ENCODE measurements at regions not wholly inside any gene's neighbourhood (a gene's known extent, or its start where the extent isn't known, plus 50 kb on each side); places are given as distances from the start of the nearest gene placed in this dataset.

GRCh38 chr3:11711876-11712275 lies 68.2 kb upstream of the VGLL4 start:
- no peak for FAIRE-seq
- no peak for TF ChIP-seq TAF1 (IDR thresholded peaks at IDR 0.05; ENCODE audit: low read depth, low read length)
- TF ChIP-seq GTF2F1 (IDR thresholded peaks at IDR 0.05; ENCODE audit: borderline replicate concordance, low read depth, low read length), result no peak
- TF ChIP-seq KDM5A (IDR thresholded peaks at IDR 0.05; ENCODE audit: low read length), result no peak
- TF ChIP-seq, protein P1, sequence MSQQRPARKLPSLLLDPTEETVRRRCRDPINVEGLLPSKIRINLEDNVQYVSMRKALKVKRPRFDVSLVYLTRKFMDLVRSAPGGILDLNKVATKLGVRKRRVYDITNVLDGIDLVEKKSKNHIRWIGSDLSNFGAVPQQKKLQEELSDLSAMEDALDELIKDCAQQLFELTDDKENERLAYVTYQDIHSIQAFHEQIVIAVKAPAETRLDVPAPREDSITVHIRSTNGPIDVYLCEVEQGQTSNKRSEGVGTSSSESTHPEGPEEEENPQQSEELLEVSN (IDR thresholded peaks at IDR 0.05), result no peak
- no peak for TF ChIP-seq GABPA (IDR thresholded peaks at IDR 0.05; ENCODE audit: borderline replicate concordance, insufficient read depth, low read length)
- TF ChIP-seq NANOG (IDR thresholded peaks at IDR 0.05; ENCODE audit: insufficient read depth, low read depth, low read length, poor library complexity, severe bottlenecking), result no peak
- TF ChIP-seq SIN3A (conservative IDR thresholded peaks at IDR 0.05 in 1 of 2, IDR thresholded peaks at IDR 0.05 in 1 of 2; ENCODE audit: low read depth in 1 of 2, low read length in 2 of 2), result no peak
- TF ChIP-seq TEAD4 (IDR thresholded peaks at IDR 0.05; ENCODE audit: low read depth, low read length), result no peak
- no peak for TF ChIP-seq SAP30 (IDR thresholded peaks at IDR 0.05; ENCODE audit: insufficient read depth, insufficient replicate concordance, low read length)
- TF ChIP-seq KDM4A (IDR thresholded peaks at IDR 0.05; ENCODE audit: low read depth, low read length, severe bottlenecking), result no peak
- no peak for TF ChIP-seq POU5F1 (IDR thresholded peaks at IDR 0.05; ENCODE audit: low read depth, low read length)
- no peak for TF ChIP-seq FOSL1 (IDR thresholded peaks at IDR 0.05; ENCODE audit: insufficient read depth, low read depth, low read length)
- no peak for TF ChIP-seq SIX5 (IDR thresholded peaks at IDR 0.05; ENCODE audit: low read depth, low read length)
- TF ChIP-seq RXRA (IDR thresholded peaks at IDR 0.05; ENCODE audit: insufficient read depth, low read depth, low read length), result no peak

More at GRCh38 chr3:11711876-11712275, 68.2 kb upstream of the VGLL4 start:
- Histone ChIP-seq H3K4me2 (ENCODE audit: insufficient read depth in 1 of 2, low read depth in 2 of 2, low read length in 2 of 2) (no peak overlapping the region), H3K4me1 (replicated peaks in 1 of 4; ENCODE audit: control insufficient read depth in 3 of 4, insufficient read depth in 4 of 4, low read length in 3 of 4) (no peaks in the 10 kb centered on the region; a peak in 1 of 7 replicates), H2BK15ac (ENCODE audit: low read length) (no peak overlapping the region), H2BK20ac (ENCODE audit: low read length) (no peak overlapping the region), H3K4ac (replicated peaks; ENCODE audit: insufficient read length, low read depth, low read length) (no peak overlapping the region), H2BK12ac (ENCODE audit: low read depth, low read length) (no peak overlapping the region), H3K36me3 (ENCODE audit: control insufficient read depth in 2 of 4, insufficient read depth in 4 of 4, low read length in 3 of 4) (no peaks in the 10 kb centered on the region), H4K8ac (ENCODE audit: extremely low read depth, insufficient read depth, low read length) (no peak overlapping the region), H4K20me1 (replicated peaks in 1 of 2; ENCODE audit: control insufficient read depth in 1 of 2, insufficient read depth in 2 of 2, low read length in 2 of 2) (peaks cover 0 to 2% of the 10 kb centered on the region in 2 experiments), H3K14ac (ENCODE audit: insufficient read length) (no peak overlapping the region), H4K91ac (replicated peaks; ENCODE audit: insufficient read length, low read length) (no peak overlapping the region), H3K56ac (replicated peaks; ENCODE audit: insufficient read length, low read depth, low read length) (no peak overlapping the region), H2BK120ac (replicated peaks; ENCODE audit: low read depth, low read length) (no peak overlapping the region), H3K23ac (ENCODE audit: insufficient read length) (no peak overlapping the region), H3K4me3 (ENCODE audit: extremely low read depth in 1 of 4, insufficient read depth in 2 of 4, low read depth in 3 of 4, low read length in 4 of 4) (no peak overlapping the region), H3K79me2 (ENCODE audit: control insufficient read depth in 1 of 2, insufficient read depth in 2 of 2, low read length in 2 of 2) (peaks cover 0 to 39% of the 10 kb centered on the region in 2 experiments; a peak in 2 of 4 replicates), H2AFZ (ENCODE audit: low read length) (no peak overlapping the region), H3K27ac (ENCODE audit: low read depth, low read length) (no peak overlapping the region), H3K9me3 (ENCODE audit: insufficient read depth in 2 of 2, low read depth in 1 of 2, low read length in 1 of 2) (peaks cover 0 to 7% of the 10 kb centered on the region in 2 experiments; a peak in 1 of 4 replicates), H2BK5ac (ENCODE audit: low read depth, low read length) (no peak overlapping the region), H4K5ac (ENCODE audit: insufficient read length, low read depth, low read length) (no peak overlapping the region), H3K27me3 (replicated peaks in 1 of 4; ENCODE audit: control insufficient read depth in 3 of 4, extremely low read depth in 1 of 4, insufficient read depth in 3 of 4, low read length in 3 of 4) (no peaks in the 10 kb centered on the region), H3K79me1 (ENCODE audit: low read depth, low read length) (peaks cover 2% of the 10 kb centered on the region), H3K18ac (ENCODE audit: extremely low read depth, low read length) (no peak overlapping the region), H3K23me2 (ENCODE audit: low read depth, low read length) (no peaks in the 10 kb centered on the region; the same call in 1 of the 2 replicates), H2AK5ac (ENCODE audit: low read depth, low read length) (no peak overlapping the region), H3K9ac (replicated peaks in 1 of 4; ENCODE audit: extremely low read depth in 1 of 4, low read depth in 3 of 4, low read length in 3 of 4) (no peak overlapping the region)
- CTCF ChIA-PET (ENCODE audit: partially characterized antibody), result interaction anchor here (0.6 to 2.1 kb wide), 3 partner anchors 11 to 251 kb away, joined by 3 to 6 read pairs (median 6); no protein-coding TSS in a partner anchor
- POLR2A ChIA-PET (ENCODE audit: partially characterized antibody), result no interaction called here
- no peak for DNase-seq (ENCODE audit: low read depth in 1 of 2, low spot score in 2 of 2)
- 84% methylated on average over 5 of the region's 5 CpGs; no CpG with 5 or more reads in 1 of the 2 experiments for WGBS, 2 experiments (ENCODE audit: extremely low coverage in 1 of 2, insufficient coverage in 1 of 2, insufficient read length in 1 of 2, insufficient replicate concordance in 2 of 2, low coverage in 1 of 2, low lambda C conversion rate in 2 of 2, missing lambda C conversion rate in 1 of 2)
